Esophagus squamous epithelium (tissue), 4 donors: ENCODE measurements at regions not wholly inside any gene's neighbourhood (a gene's known extent, or its start where the extent isn't known, plus 50 kb on each side); places are given as distances from the start of the nearest gene placed in this dataset.

ENCODE experiments used
- POLR2A ChIP-seq, 4 donors: fragments of 450-650 bp; IDR thresholded peaks; one replicate each; pipeline ENCODE4 v1.6.1; 2017; ENCODE audit warnings: antibody characterized with exemption in 4 of 4, mild to moderate bottlenecking in 4 of 4, moderate library complexity in 3 of 4
- TF ChIP-seq, protein P1 (sequence below), 6 experiments: fragments of 450-650 bp in 4 of 6; fragments of 200-600 bp in 2 of 6; sonication (generic) in 2 of 6; IDR thresholded peaks; one replicate each; pipeline ENCODE4 v1.5.1; 2016 to 2019; ENCODE audit warnings: antibody characterized with exemption in 6 of 6, mild to moderate bottlenecking in 4 of 6, moderate library complexity in 4 of 6

GRCh38 chr6:163804991-163805390 lies 390.5 kb downstream of the QKI start:
- TF ChIP-seq, protein P1, sequence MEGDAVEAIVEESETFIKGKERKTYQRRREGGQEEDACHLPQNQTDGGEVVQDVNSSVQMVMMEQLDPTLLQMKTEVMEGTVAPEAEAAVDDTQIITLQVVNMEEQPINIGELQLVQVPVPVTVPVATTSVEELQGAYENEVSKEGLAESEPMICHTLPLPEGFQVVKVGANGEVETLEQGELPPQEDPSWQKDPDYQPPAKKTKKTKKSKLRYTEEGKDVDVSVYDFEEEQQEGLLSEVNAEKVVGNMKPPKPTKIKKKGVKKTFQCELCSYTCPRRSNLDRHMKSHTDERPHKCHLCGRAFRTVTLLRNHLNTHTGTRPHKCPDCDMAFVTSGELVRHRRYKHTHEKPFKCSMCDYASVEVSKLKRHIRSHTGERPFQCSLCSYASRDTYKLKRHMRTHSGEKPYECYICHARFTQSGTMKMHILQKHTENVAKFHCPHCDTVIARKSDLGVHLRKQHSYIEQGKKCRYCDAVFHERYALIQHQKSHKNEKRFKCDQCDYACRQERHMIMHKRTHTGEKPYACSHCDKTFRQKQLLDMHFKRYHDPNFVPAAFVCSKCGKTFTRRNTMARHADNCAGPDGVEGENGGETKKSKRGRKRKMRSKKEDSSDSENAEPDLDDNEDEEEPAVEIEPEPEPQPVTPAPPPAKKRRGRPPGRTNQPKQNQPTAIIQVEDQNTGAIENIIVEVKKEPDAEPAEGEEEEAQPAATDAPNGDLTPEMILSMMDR (IDR thresholded peaks at IDR 0.05): no peak
- TF ChIP-seq POLR2A (IDR thresholded peaks at IDR 0.05): no peak
